Hepatocyte (in vitro differentiated cells): ENCODE measurements at regions not wholly inside any gene's neighbourhood (a gene's known extent, or its start where the extent isn't known, plus 50 kb on each side); places are given as distances from the start of the nearest gene placed in this dataset.

Source experiments
- DNase-seq: peaks from one replicate; pipeline ENCODE4 v3.0.0-alpha.2; 2016; ENCODE audit warnings: low spot score
- H2AFZ ChIP-seq: fragments of 200-600 bp; sonication (generic); 2 replicates; pipeline ENCODE4 v1.6.0; 2016; ENCODE audit warnings: antibody characterized with exemption, mild to moderate bottlenecking
- H3K27ac ChIP-seq: fragments of 200-600 bp; sonication (generic); 2 replicates; pipeline ENCODE4 v1.5.1; 2016; ENCODE audit warnings: mild to moderate bottlenecking
- H3K27me3 ChIP-seq: fragments of 200-600 bp; sonication (generic); 2 replicates; pipeline ENCODE4 v1.6.1; 2016
- H3K36me3 ChIP-seq: fragments of 200-600 bp; sonication (generic); replicated peaks from 2 replicates; pipeline ENCODE4 v1.5.1; 2016; ENCODE audit warnings: low read depth; ENCODE audit not compliant: insufficient read depth
- H3K4me1 ChIP-seq: fragments of 200-600 bp; sonication (generic); 2 replicates; pipeline ENCODE4 v1.5.1; 2016; ENCODE audit warnings: mild to moderate bottlenecking, moderate library complexity; ENCODE audit not compliant: insufficient read depth
- H3K4me2 ChIP-seq: fragments of 200-600 bp; sonication (generic); 2 replicates; pipeline ENCODE4 v1.6.0; 2016
- H3K4me3 ChIP-seq: fragments of 200-600 bp; sonication (generic); 2 replicates; pipeline ENCODE4 v1.5.1; 2016; ENCODE audit warnings: mild to moderate bottlenecking
- H3K79me2 ChIP-seq: fragments of 200-600 bp; sonication (generic); 2 replicates; pipeline ENCODE4 v1.6.0; 2017; ENCODE audit warnings: mild to moderate bottlenecking
- H3K9me2 ChIP-seq: fragments of 200-600 bp; sonication (generic); replicated peaks from 2 replicates; pipeline ENCODE4 v1.6.0; 2017; ENCODE audit warnings: mild to moderate bottlenecking; ENCODE audit not compliant: insufficient read depth
- H3K9me3 ChIP-seq: fragments of 200-600 bp; sonication (generic); 2 replicates; pipeline ENCODE4 v1.5.1; 2016; ENCODE audit warnings: low read depth, mild to moderate bottlenecking
- H4K20me1 ChIP-seq: fragments of 200-600 bp; sonication (generic); 2 replicates; pipeline ENCODE4 v1.6.0; 2016; ENCODE audit warnings: mild to moderate bottlenecking; ENCODE audit not compliant: insufficient read depth, poor library complexity, severe bottlenecking
- CTCF ChIP-seq: fragments of 200-600 bp; sonication (generic); IDR thresholded peaks from 2 replicates; pipeline ENCODE4 v1.5.1; 2016; ENCODE audit warnings: antibody characterized with exemption, mild to moderate bottlenecking; ENCODE audit not compliant: poor library complexity
- EZH2 ChIP-seq: fragments of 200-600 bp; sonication (generic); IDR thresholded peaks from 2 replicates; pipeline ENCODE4 v1.6.1; 2016; ENCODE audit warnings: antibody characterized with exemption, mild to moderate bottlenecking, borderline replicate concordance
- EZH2phosphoT487 ChIP-seq: fragments of 200-600 bp; sonication (generic); IDR thresholded peaks from one replicate; pipeline ENCODE4 v1.6.1; 2018; ENCODE audit warnings: antibody characterized with exemption, mild to moderate bottlenecking, low read depth, moderate library complexity; ENCODE audit not compliant: unreplicated experiment, severe bottlenecking
- WGBS: methylation state at CpG from one replicate; pipeline ENCODE4 v1.1.6; 2016; ENCODE audit warnings: low lambda C conversion rate; ENCODE audit errors: missing lambda C conversion rate; 5-methylcytosine and 5-hydroxymethylcytosine counted together

GRCh38 chr12:16857456-16857923, 251.5 kb upstream of the LMO3 start:
- no peaks in the 10 kb centered on the region for H3K79me2 ChIP-seq
- no peaks in the 10 kb centered on the region for H3K9me2 ChIP-seq
- H3K4me1 ChIP-seq, result no peaks in the 10 kb centered on the region
- H3K9me3 ChIP-seq, result no peaks in the 10 kb centered on the region
- WGBS, result 92% methylated on average over 1 of the region's 1 CpG
- no peak for DNase-seq
- no peak overlapping the region for H3K4me2 ChIP-seq
- no peaks in the 10 kb centered on the region for H4K20me1 ChIP-seq
- no peaks in the 10 kb centered on the region for H3K27me3 ChIP-seq
- H2AFZ ChIP-seq, result no peak overlapping the region
- H3K4me3 ChIP-seq, result no peak overlapping the region
- no peak overlapping the region for H3K27ac ChIP-seq
- no peaks in the 10 kb centered on the region for H3K36me3 ChIP-seq
- TF ChIP-seq CTCF (no peak), EZH2phosphoT487 (no peak), EZH2 (no peak)

- TF ChIP-seq EZH2 (no peak), CTCF (no peak), EZH2phosphoT487 (no peak)
- Histone ChIP-seq H3K27me3 (no peaks in the 10 kb centered on the region), H3K36me3 (no peaks in the 10 kb centered on the region), H2AFZ (no peak overlapping the region), H3K9me2 (no peaks in the 10 kb centered on the region), H3K4me1 (no peaks in the 10 kb centered on the region), H3K79me2 (no peaks in the 10 kb centered on the region), H4K20me1 (no peaks in the 10 kb centered on the region), H3K4me3 (no peak overlapping the region), H3K9me3 (no peaks in the 10 kb centered on the region), H3K4me2 (no peak overlapping the region), H3K27ac (no peak overlapping the region)
- DNase-seq, result no peak
- WGBS, result 96% methylated on average over 1 of the region's 1 CpG
Observed at GRCh38 chr12:16854465-16854864, 248.5 kb upstream of the LMO3 start.

DNA sequence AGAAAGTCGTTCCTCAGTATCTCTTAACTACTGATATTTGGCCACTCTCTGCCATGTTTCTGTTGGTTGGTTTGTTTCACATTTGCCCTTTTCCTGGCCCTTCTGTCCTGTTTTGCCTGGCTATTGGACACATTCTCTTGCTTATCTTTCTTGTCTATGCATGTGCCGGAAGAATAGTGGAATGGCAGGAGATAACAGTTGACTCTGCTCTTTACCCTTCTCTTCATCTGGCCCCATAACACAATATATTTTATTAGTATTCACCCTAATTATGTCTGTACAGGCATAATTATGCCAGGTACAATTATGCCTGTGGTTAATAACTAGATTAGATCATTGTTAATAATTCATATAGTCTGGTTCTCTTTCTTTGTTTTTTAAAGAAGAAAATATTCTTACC, 243.5 kb upstream of the LMO3 start:
- no peaks in the 10 kb centered on the region for H3K9me2 ChIP-seq
- no peaks in the 10 kb centered on the region for H3K4me1 ChIP-seq
- no peak overlapping the region for H2AFZ ChIP-seq
- no peak overlapping the region for H3K27ac ChIP-seq
- TF ChIP-seq CTCF, result no peak
- no peak for TF ChIP-seq EZH2
- TF ChIP-seq EZH2phosphoT487, result no peak
- H3K79me2 ChIP-seq, result no peaks in the 10 kb centered on the region
- H3K9me3 ChIP-seq, result no peaks in the 10 kb centered on the region
- H3K4me3 ChIP-seq, result no peak overlapping the region
- H3K27me3 ChIP-seq, result no peaks in the 10 kb centered on the region
- H4K20me1 ChIP-seq, result no peaks in the 10 kb centered on the region
- no peak overlapping the region for H3K4me2 ChIP-seq
- no peaks in the 10 kb centered on the region for H3K36me3 ChIP-seq
- DNase-seq, result no peak
- 61% methylated on average over 2 of the region's 2 CpGs for WGBS

DNA sequence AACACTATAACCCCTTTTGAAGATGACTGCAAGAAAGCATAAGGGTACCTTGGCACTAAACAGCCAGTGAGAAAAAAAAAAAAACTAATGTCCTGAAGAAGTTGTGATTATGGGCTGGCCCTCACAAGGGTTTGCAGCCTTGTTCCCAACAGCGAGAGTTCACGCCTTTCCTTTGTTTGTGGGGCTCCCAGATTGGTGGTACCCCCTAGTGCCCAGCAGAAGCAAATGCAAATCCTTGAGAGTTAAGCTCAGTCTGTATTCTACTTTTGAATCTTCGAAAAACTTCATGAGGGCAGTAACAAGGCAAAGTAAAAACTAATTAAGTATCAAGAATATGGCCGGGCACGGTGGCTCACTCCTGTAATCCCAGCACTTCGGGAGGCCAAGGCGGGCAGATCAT, 238.9 kb upstream of the LMO3 start:
- H3K4me2 ChIP-seq, result no peak overlapping the region
- 84% methylated on average over 7 of the region's 7 CpGs for WGBS

More for the DNA sequence above, 238.9 kb upstream of the LMO3 start:
- H3K27ac ChIP-seq, result no peak overlapping the region
- no peaks in the 10 kb centered on the region for H3K4me1 ChIP-seq
- TF ChIP-seq CTCF (no peak), EZH2 (no peak), EZH2phosphoT487 (no peak)
- no peaks in the 10 kb centered on the region for H3K9me2 ChIP-seq
- H3K9me3 ChIP-seq, result no peaks in the 10 kb centered on the region
- no peak for DNase-seq
- H3K79me2 ChIP-seq, result no peaks in the 10 kb centered on the region
- H3K36me3 ChIP-seq, result no peaks in the 10 kb centered on the region
- H2AFZ ChIP-seq, result no peak overlapping the region
- H3K4me3 ChIP-seq, result no peak overlapping the region
- no peaks in the 10 kb centered on the region for H3K27me3 ChIP-seq
- no peaks in the 10 kb centered on the region for H4K20me1 ChIP-seq
